Neuronal stem cell (in vitro differentiated cells): ENCODE measurements at regions not wholly inside any gene's neighbourhood (a gene's known extent, or its start where the extent isn't known, plus 50 kb on each side); places are given as distances from the start of the nearest gene placed in this dataset.

Experiments used
- DNase-seq: peaks from one replicate; pipeline ENCODE4 v3.0.0-alpha.2; 2013; ENCODE audit warnings: low spot score
- H2AFZ ChIP-seq: one replicate; pipeline ENCODE4 v1.6.1; 2013; ENCODE audit warnings: mild to moderate bottlenecking, low read length, inconsistent platforms
- H2AK5ac ChIP-seq: 2 replicates; pipeline ENCODE4 v1.6.1; 2013; ENCODE audit warnings: low read depth, mild to moderate bottlenecking, inconsistent platforms, low read length, moderate library complexity, mixed read lengths
- H2BK120ac ChIP-seq: 2 replicates; pipeline ENCODE4 v1.6.1; 2013; ENCODE audit warnings: low read depth, mild to moderate bottlenecking, inconsistent platforms, low read length, moderate library complexity, mixed read lengths
- H2BK12ac ChIP-seq: one replicate; pipeline ENCODE4 v1.6.1; 2013; ENCODE audit warnings: low read length, inconsistent platforms
- H2BK15ac ChIP-seq: 2 replicates; pipeline ENCODE4 v1.6.1; 2013; ENCODE audit warnings: mild to moderate bottlenecking, low read length, inconsistent platforms, mixed read lengths
- H2BK5ac ChIP-seq: one replicate; pipeline ENCODE4 v1.6.1; 2013; ENCODE audit warnings: inconsistent platforms, mild to moderate bottlenecking, low read length, moderate library complexity
- H3K14ac ChIP-seq: one replicate; pipeline ENCODE4 v1.6.1; 2013; ENCODE audit warnings: low read length, inconsistent platforms
- H3K18ac ChIP-seq: 2 replicates; pipeline ENCODE4 v1.6.1; 2013; ENCODE audit warnings: low read length, inconsistent platforms
- H3K23ac ChIP-seq: 2 replicates; pipeline ENCODE4 v1.6.1; 2013; ENCODE audit warnings: low read depth, mild to moderate bottlenecking, mixed read lengths, low read length, inconsistent platforms; ENCODE audit not compliant: poor library complexity
- H3K27ac ChIP-seq: replicated peaks from 3 replicates; pipeline ENCODE4 v1.5.1; 2013; ENCODE audit warnings: low read length, inconsistent platforms
- H3K27me3 ChIP-seq, 3 experiments: 2 replicates each; pipeline ENCODE4 v1.6.1; 2013; ENCODE audit warnings: low read length in 3 of 3, mild to moderate bottlenecking in 2 of 3, inconsistent platforms in 1 of 3, low read depth in 1 of 3, mixed read lengths in 1 of 3, moderate library complexity in 1 of 3; ENCODE audit not compliant: control insufficient read depth in 3 of 3, insufficient read depth in 3 of 3
- H3K36me3 ChIP-seq, 2 donors: replicated peaks in 1 of 2; 2 replicates each; pipeline ENCODE4 v1.6.1; 2013; ENCODE audit warnings: low read length in 2 of 2; ENCODE audit not compliant: control insufficient read depth in 2 of 2, insufficient read depth in 2 of 2
- H3K4ac ChIP-seq: 2 replicates; pipeline ENCODE4 v1.6.1; 2013; ENCODE audit warnings: inconsistent platforms, mild to moderate bottlenecking, low read length, moderate library complexity
- H3K4me1 ChIP-seq, 2 donors: 1 replicate in 1 of 2; 2 replicates in 1 of 2; pipeline ENCODE4 v1.6.1; 2013; ENCODE audit warnings: low read length in 2 of 2, low read depth in 1 of 2; ENCODE audit not compliant: control insufficient read depth in 2 of 2, insufficient read depth in 1 of 2
- H3K4me2 ChIP-seq: one replicate; pipeline ENCODE4 v1.6.1; 2013; ENCODE audit warnings: mild to moderate bottlenecking, low read length, inconsistent platforms; ENCODE audit not compliant: insufficient read depth, poor library complexity, severe bottlenecking
- H3K4me3 ChIP-seq, 2 donors: 2 replicates each; pipeline ENCODE4 v1.5.1; 2013; ENCODE audit warnings: low read length in 2 of 2, mild to moderate bottlenecking in 2 of 2, inconsistent platforms in 1 of 2, moderate library complexity in 1 of 2
- H3K79me1 ChIP-seq: one replicate; pipeline ENCODE4 v1.6.1; 2013; ENCODE audit warnings: low read depth, mild to moderate bottlenecking, inconsistent platforms, low read length, moderate library complexity
- H3K9ac ChIP-seq: one replicate; pipeline ENCODE4 v1.6.1; 2013; ENCODE audit warnings: mild to moderate bottlenecking, low read depth, low read length, inconsistent platforms; ENCODE audit not compliant: poor library complexity
- H3K9me3 ChIP-seq, 2 donors: replicated peaks in 1 of 2; 2 replicates each; pipeline versions ENCODE3 to v1.6.1; 2013; ENCODE audit warnings: low read length in 2 of 2, mild to moderate bottlenecking in 2 of 2, inconsistent platforms in 1 of 2, low read depth in 1 of 2, mixed read lengths in 1 of 2, moderate library complexity in 1 of 2; ENCODE audit not compliant: control insufficient read depth in 2 of 2, insufficient read depth in 1 of 2
- H4K8ac ChIP-seq: one replicate; pipeline ENCODE4 v1.6.1; 2013; ENCODE audit warnings: low read depth, mild to moderate bottlenecking, inconsistent platforms, low read length, moderate library complexity
- H4K91ac ChIP-seq: one replicate; pipeline ENCODE4 v1.6.1; 2013; ENCODE audit warnings: low read length, low read depth, mild to moderate bottlenecking, inconsistent platforms; ENCODE audit not compliant: poor library complexity
- WGBS, 2 donors: extraction: QIAGEN DNeasy Blood & Tissue Kit; methylation state at CpG; one replicate each; pipeline ENCODE4 v1.1.7; 2013; ENCODE audit warnings: missing lambda C conversion rate in 2 of 2, mixed read lengths in 1 of 2; ENCODE audit not compliant: insufficient read length in 2 of 2, insufficient replicate concordance in 1 of 2; ENCODE audit errors: extremely low coverage in 2 of 2; 5-methylcytosine and 5-hydroxymethylcytosine counted together

DNA sequence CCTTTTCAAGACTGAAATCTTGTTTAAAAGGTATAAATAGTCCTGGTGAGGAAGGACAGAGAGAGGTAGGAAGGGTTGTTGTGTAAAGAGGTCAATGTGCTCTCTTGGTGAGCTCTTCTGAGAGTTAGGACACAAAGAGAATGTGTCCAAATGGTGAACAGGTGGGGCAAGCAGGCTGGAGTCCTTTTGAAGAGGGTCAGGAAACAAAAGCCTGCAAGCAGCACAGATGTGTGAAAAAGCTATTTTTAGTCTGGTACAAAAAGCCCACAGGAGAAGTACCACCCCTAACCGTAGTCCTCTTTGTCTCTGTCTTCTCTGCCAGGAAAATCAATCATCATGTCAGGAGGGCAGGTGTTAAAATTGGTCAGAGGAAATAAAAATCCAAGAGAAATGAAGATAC lies 54.4 kb upstream of the SYN3 start:
- no CpG with 5 or more reads among the region's 1 CpG for WGBS, 2 donors
- Histone ChIP-seq H3K4me2 (no peak overlapping the region), H3K27ac (no peak overlapping the region), H3K18ac (no peak overlapping the region), H3K9me3 (no peaks in the 10 kb centered on the region), H3K4ac (no peak overlapping the region), H2BK12ac (no peak overlapping the region), H3K36me3 (no peaks in the 10 kb centered on the region), H2AFZ (no peak overlapping the region), H3K9ac (no peak overlapping the region), H4K91ac (no peak overlapping the region), H2AK5ac (no peak overlapping the region), H2BK5ac (no peak overlapping the region), H4K8ac (no peak overlapping the region), H3K79me1 (no peaks in the 10 kb centered on the region), H3K4me1 (peaks cover 0 to 12% of the 10 kb centered on the region in 2 donors), H3K4me3 (no peak overlapping the region), H2BK120ac (no peak overlapping the region), H2BK15ac (no peak overlapping the region), H3K27me3 (no peaks in the 10 kb centered on the region), H3K23ac (no peak overlapping the region), H3K14ac (no peak overlapping the region)
- DNase-seq, result no peak

DNA sequence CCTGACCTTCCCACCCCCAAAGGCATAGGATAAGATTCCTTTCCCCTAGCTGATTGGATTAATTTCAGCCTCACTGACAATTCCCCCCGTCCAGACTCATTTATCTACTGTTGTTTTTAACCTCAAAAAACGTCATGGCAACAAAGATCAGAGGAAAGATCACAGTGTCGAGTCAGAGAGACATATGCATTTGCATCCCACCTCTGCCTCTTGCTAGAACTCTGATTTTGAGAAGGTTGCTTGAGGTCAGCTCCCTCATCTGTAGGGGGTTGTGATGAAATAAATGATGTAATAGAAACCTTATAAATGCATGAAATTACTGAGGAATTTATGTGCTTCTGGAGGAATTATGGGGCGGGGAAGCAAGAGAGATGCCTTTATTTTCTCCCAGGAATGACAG lies 53.3 kb upstream of the SYN3 start:
- no peak overlapping the region for H3K4ac ChIP-seq
- no peak overlapping the region for H4K91ac ChIP-seq
- H3K23ac ChIP-seq, result no peak overlapping the region
- no peak overlapping the region for H2AFZ ChIP-seq
- H3K18ac ChIP-seq, result no peak overlapping the region
- H2BK12ac ChIP-seq, result no peak overlapping the region
- H3K4me1 ChIP-seq, result peaks cover 0 to 12% of the 10 kb centered on the region in 2 donors
- H3K4me3 ChIP-seq, result no peak overlapping the region
- H2BK15ac ChIP-seq, result no peak overlapping the region
- H2BK5ac ChIP-seq, result no peak overlapping the region
- no peak overlapping the region for H4K8ac ChIP-seq
- H3K4me2 ChIP-seq, result no peak overlapping the region
- no peak overlapping the region for H2BK120ac ChIP-seq
- no peak overlapping the region for H3K9ac ChIP-seq
- DNase-seq, result no peak
- no peaks in the 10 kb centered on the region for H3K9me3 ChIP-seq
- H3K36me3 ChIP-seq, result no peaks in the 10 kb centered on the region
- no peak overlapping the region for H2AK5ac ChIP-seq
- no peaks in the 10 kb centered on the region for H3K27me3 ChIP-seq
- WGBS, 2 donors, result no CpG with 5 or more reads among the region's 4 CpGs
- no peaks in the 10 kb centered on the region for H3K79me1 ChIP-seq
- no peak overlapping the region for H3K27ac ChIP-seq
- H3K14ac ChIP-seq, result no peak overlapping the region

DNA sequence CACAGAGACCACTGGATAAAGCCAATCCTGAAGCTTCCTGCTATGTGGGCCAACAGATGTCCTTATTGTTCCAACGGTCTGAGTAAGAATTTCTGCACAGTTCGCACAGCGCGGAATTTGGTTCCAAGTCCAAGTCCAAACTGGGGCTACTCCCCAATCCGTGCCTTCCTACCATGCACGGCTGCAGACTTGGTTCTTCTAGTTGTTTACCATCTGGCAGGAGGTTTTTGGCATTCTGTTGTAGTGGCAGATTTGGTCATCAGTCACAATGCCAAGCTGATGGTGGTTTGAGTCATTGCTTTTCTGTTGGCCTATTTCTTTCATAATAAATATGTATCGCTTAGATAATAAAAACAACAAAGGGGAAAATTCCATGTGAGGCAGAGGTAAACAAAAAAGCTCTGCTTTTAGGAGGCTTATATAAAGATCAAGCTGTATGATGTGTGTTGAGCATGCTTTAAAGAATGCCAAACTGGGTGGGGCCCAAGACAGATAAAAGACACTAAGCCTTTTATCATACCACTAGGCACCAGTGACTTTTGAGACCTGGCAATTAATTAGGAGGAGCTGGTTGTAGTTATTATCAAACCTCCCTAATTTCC lies 52.5 kb upstream of the SYN3 start:
- Histone ChIP-seq H3K9me3 (no peaks in the 10 kb centered on the region), H2BK5ac (no peak overlapping the region), H3K27me3 (no peaks in the 10 kb centered on the region), H3K4me3 (no peak overlapping the region), H2BK12ac (no peak overlapping the region), H4K8ac (no peak overlapping the region), H3K14ac (no peak overlapping the region), H4K91ac (no peak overlapping the region), H3K18ac (peak overlapping the region; percentile 44), H3K36me3 (no peaks in the 10 kb centered on the region), H3K27ac (no peak overlapping the region), H3K79me1 (no peaks in the 10 kb centered on the region), H3K23ac (no peak overlapping the region), H3K4ac (no peak overlapping the region), H3K4me2 (no peak overlapping the region), H2AFZ (no peak overlapping the region), H3K4me1 (peaks cover 0 to 12% of the 10 kb centered on the region in 2 donors), H2BK15ac (no peak overlapping the region), H3K9ac (no peak overlapping the region), H2AK5ac (no peak overlapping the region), H2BK120ac (no peak overlapping the region)
- no CpG with 5 or more reads among the region's 7 CpGs for WGBS, 2 donors
- DNase-seq, result no peak

DNA sequence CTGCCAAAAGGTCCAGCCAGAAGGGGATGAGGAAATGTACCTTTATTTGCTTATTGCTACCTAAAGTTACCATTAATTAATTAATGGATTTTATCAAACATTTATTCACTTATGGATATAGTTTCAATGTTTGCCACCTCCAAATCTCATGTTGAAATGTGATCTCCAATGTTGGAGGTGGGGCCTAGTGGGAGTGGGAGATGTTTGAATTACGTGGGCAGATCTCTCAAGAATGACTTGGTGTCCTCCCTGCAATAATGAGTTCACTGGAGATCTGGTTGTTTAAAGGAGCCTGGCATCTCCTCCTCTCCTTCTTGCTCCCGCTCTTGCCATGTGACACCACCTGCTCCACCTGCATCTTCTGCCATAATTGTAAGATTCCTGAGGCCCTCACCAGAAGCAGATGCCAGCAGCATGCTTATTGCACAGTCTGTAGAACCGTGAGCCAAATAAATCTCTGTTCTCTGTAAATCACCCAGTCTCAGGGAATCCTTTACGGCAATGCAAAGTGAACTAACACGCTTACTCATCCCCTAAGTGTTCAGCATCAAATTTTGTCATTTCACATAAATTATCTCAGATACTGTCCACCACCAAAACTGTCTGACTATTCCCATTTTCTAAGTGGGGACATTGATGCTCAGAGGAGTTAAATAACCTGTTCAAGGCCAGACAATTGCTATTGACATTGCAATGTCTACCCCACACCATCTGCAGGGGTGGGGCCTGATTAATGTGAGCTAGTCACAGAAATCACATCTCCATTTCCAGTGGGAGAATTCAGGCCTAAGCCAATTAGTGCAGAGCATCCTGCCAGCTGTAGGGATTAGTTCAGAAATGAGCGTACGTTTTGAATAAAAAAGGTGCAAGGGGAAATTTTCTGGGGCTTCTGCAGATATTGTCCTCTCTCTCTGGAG lies 51.6 kb upstream of the SYN3 start:
- Histone ChIP-seq H2AFZ (no peak overlapping the region), H3K4ac (no peak overlapping the region), H3K9me3 (no peaks in the 10 kb centered on the region), H2BK12ac (no peak overlapping the region), H3K27me3 (no peaks in the 10 kb centered on the region), H2AK5ac (no peak overlapping the region), H3K23ac (no peak overlapping the region), H4K8ac (no peak overlapping the region), H4K91ac (no peak overlapping the region), H3K4me3 (no peak overlapping the region), H3K79me1 (no peaks in the 10 kb centered on the region), H2BK15ac (no peak overlapping the region), H2BK120ac (no peak overlapping the region), H3K9ac (no peak overlapping the region), H3K18ac (no peak overlapping the region), H3K4me1 (peaks cover 0 to 12% of the 10 kb centered on the region in 2 donors), H2BK5ac (no peak overlapping the region), H3K36me3 (no peaks in the 10 kb centered on the region), H3K14ac (no peak overlapping the region), H3K27ac (no peak overlapping the region), H3K4me2 (no peak overlapping the region)
- WGBS, 2 donors, result no CpG with 5 or more reads among the region's 7 CpGs
- no peak for DNase-seq
